ENCODE measurements at regions not wholly inside any gene's neighbourhood (a gene's known extent, or its start where the extent isn't known, plus 50 kb on each side); places are given as distances from the start of the nearest gene placed in this dataset.

DNA sequence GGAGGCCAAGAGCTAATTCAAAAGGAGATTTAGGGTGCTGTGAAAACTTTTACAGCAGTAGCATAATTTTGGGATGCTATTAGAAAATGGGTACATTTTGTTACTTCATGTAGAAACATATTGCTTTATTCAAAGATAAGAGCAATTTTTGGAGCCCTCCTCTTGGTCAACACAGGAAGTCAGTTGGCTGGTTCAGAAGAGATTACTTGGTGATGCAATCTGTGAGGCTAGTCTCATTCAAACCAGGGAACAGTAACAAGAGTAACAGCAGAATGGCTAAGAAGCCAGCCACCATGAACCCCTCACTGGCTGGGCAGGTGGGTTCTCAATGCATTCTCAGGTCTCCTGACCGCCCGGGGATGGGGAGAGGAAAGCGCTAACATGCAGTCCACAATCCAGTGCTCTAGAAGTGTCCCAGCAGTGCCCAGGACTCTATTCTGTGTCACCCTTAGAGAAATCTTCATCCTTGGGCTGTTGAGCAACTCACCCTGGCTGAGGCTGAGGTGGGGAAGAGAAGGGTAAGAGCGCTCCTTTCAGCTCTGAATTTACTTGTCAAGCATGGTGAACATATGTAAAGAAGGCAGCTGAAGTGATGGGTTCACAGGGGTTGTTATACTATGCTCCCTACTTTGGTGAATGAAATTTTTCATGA lies 262.2 kb upstream of the UBASH3B start:
- TF ChIP-seq, protein P1, sequence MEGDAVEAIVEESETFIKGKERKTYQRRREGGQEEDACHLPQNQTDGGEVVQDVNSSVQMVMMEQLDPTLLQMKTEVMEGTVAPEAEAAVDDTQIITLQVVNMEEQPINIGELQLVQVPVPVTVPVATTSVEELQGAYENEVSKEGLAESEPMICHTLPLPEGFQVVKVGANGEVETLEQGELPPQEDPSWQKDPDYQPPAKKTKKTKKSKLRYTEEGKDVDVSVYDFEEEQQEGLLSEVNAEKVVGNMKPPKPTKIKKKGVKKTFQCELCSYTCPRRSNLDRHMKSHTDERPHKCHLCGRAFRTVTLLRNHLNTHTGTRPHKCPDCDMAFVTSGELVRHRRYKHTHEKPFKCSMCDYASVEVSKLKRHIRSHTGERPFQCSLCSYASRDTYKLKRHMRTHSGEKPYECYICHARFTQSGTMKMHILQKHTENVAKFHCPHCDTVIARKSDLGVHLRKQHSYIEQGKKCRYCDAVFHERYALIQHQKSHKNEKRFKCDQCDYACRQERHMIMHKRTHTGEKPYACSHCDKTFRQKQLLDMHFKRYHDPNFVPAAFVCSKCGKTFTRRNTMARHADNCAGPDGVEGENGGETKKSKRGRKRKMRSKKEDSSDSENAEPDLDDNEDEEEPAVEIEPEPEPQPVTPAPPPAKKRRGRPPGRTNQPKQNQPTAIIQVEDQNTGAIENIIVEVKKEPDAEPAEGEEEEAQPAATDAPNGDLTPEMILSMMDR (optimal IDR thresholded peaks at IDR 0.05 in 1 of 3, IDR thresholded peaks at IDR 0.05 in 1 of 3, conservative IDR thresholded peaks at IDR 0.05 in 1 of 3; ENCODE audit: extremely low read depth in 1 of 3, insufficient read depth in 2 of 3, low read length in 3 of 3): no peak
- Histone ChIP-seq H3K27me3 (ENCODE audit: control insufficient read depth, extremely low read depth, insufficient read depth, low read length) (peaks cover 4% of the 10 kb centered on the region), H3K9ac (ENCODE audit: control insufficient read depth, extremely low read depth, insufficient read depth, low read length) (no peak overlapping the region), H3K9me1 (ENCODE audit: control insufficient read depth, extremely low read depth, insufficient read depth, low read length) (no peaks in the 10 kb centered on the region), H3K4me3 (ENCODE audit: control insufficient read depth in 2 of 3, extremely low read depth in 1 of 3, insufficient read depth in 2 of 3, low read depth in 1 of 3, low read length in 3 of 3) (no peak overlapping the region), H3K9me3 (ENCODE audit: control insufficient read depth, low read depth, low read length) (no peaks in the 10 kb centered on the region), H3K79me2 (ENCODE audit: control insufficient read depth, insufficient read depth, low read length) (no peaks in the 10 kb centered on the region), H3K4me2 (ENCODE audit: control insufficient read depth, extremely low read depth, insufficient read depth, low read depth, low read length) (no peak overlapping the region), H3K4me1 (ENCODE audit: control insufficient read depth, extremely low read depth, insufficient read depth, low read length) (no peaks in the 10 kb centered on the region), H3K36me3 (ENCODE audit: control insufficient read depth in 2 of 2, extremely low read depth in 1 of 2, insufficient read depth in 2 of 2, low read length in 2 of 2) (no peaks in the 10 kb centered on the region), H3K27ac (ENCODE audit: control insufficient read depth, insufficient read depth, low read length) (no peak overlapping the region), H4K20me1 (ENCODE audit: control insufficient read depth, extremely low read depth, insufficient read depth, low read length) (no peaks in the 10 kb centered on the region), H2AFZ (ENCODE audit: control insufficient read depth, low read length) (no peak overlapping the region)
- DNase-seq (ENCODE audit: low read depth, low spot score): no peak
- dilution Hi-C loops (cut with MboI; ENCODE audit: extremely low pct_ligation_motif_present, low sequenced_read_pairs): no loop called here
- no peak for FAIRE-seq

DNA sequence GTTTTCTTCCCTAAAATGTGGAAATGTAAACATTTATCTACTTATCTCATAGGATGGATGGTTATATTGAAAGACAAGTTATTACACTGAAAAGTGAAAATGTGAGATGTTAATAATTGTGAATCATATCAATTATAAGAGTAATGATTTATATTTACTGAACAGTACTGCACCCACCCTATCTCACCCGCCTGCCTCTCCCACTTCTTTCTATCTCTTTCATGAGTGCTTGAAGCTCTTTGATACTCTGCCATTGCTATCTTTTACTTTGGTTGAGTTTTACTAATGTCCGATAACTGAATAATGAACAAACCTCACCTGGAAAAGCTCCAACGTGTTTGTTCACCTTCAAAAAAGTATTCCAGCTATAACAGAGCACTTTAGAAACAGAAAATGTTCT lies 263.0 kb upstream of the UBASH3B start:
- Histone ChIP-seq H3K4me2 (ENCODE audit: control insufficient read depth, extremely low read depth, insufficient read depth, low read depth, low read length) (no peak overlapping the region), H3K79me2 (ENCODE audit: control insufficient read depth, insufficient read depth, low read length) (no peaks in the 10 kb centered on the region), H3K4me1 (ENCODE audit: control insufficient read depth, extremely low read depth, insufficient read depth, low read length) (no peaks in the 10 kb centered on the region), H4K20me1 (ENCODE audit: control insufficient read depth, extremely low read depth, insufficient read depth, low read length) (no peaks in the 10 kb centered on the region), H2AFZ (ENCODE audit: control insufficient read depth, low read length) (no peak overlapping the region), H3K27ac (ENCODE audit: control insufficient read depth, insufficient read depth, low read length) (no peak overlapping the region), H3K27me3 (ENCODE audit: control insufficient read depth, extremely low read depth, insufficient read depth, low read length) (peaks cover 4% of the 10 kb centered on the region), H3K9ac (ENCODE audit: control insufficient read depth, extremely low read depth, insufficient read depth, low read length) (no peak overlapping the region), H3K36me3 (ENCODE audit: control insufficient read depth in 2 of 2, extremely low read depth in 1 of 2, insufficient read depth in 2 of 2, low read length in 2 of 2) (no peaks in the 10 kb centered on the region), H3K4me3 (ENCODE audit: control insufficient read depth in 2 of 3, extremely low read depth in 1 of 3, insufficient read depth in 2 of 3, low read depth in 1 of 3, low read length in 3 of 3) (no peak overlapping the region), H3K9me1 (ENCODE audit: control insufficient read depth, extremely low read depth, insufficient read depth, low read length) (no peaks in the 10 kb centered on the region), H3K9me3 (ENCODE audit: control insufficient read depth, low read depth, low read length) (no peaks in the 10 kb centered on the region)
- DNase-seq (ENCODE audit: low read depth, low spot score) (no peak), FAIRE-seq (no peak)
- dilution Hi-C loops (cut with MboI; ENCODE audit: extremely low pct_ligation_motif_present, low sequenced_read_pairs): no loop called here
- TF ChIP-seq, protein P1 (optimal IDR thresholded peaks at IDR 0.05 in 1 of 3, IDR thresholded peaks at IDR 0.05 in 1 of 3, conservative IDR thresholded peaks at IDR 0.05 in 1 of 3; ENCODE audit: extremely low read depth in 1 of 3, insufficient read depth in 2 of 3, low read length in 3 of 3): no peak
- TF ChIP-seq EZH2 (IDR thresholded peaks at IDR 0.05; ENCODE audit: low read length): no peak
